H1 (cell line): ENCODE measurements at regions not wholly inside any gene's neighbourhood (a gene's known extent, or its start where the extent isn't known, plus 50 kb on each side); places are given as distances from the start of the nearest gene placed in this dataset.

Experiments
- CTCF ChIA-PET: fragments of 300-600 bp; sonication (Branson Sonifier 250); formaldehyde crosslinking; loops from one replicate; lab custom pipeline; 2021; ENCODE audit not compliant: partially characterized antibody; lab: Charles Lee
- POLR2A ChIA-PET: fragments of 300-600 bp; sonication (Branson Sonifier 250); formaldehyde crosslinking; loops from one replicate; lab custom pipeline; 2021; ENCODE audit warnings: inconsistent platforms; ENCODE audit not compliant: partially characterized antibody; lab: Charles Lee
- DNase-seq, 2 experiments: peaks; one replicate each; pipeline versions ENCODE4 v3.0.0 to v3.0.0-alpha.2; 2010 to 2022; ENCODE audit warnings: low spot score in 2 of 2, low read depth in 1 of 2, mixed read lengths in 1 of 2
- FAIRE-seq: peaks from 2 replicates; lab custom pipeline; 2011; peaks lifted over from hg19 to GRCh38; lab: Jason Lieb, UNC
- H2AFZ ChIP-seq: 2 replicates; pipeline ENCODE4 v1.8.1; 2012; ENCODE audit warnings: low read length, inconsistent platforms
- H2AK5ac ChIP-seq: 2 replicates; pipeline ENCODE4 v1.6.1; 2013; ENCODE audit warnings: low read depth, low read length
- H2BK120ac ChIP-seq: replicated peaks from 2 replicates; pipeline ENCODE3; 2013; ENCODE audit warnings: low read depth, low read length, inconsistent platforms
- H2BK12ac ChIP-seq: 2 replicates; pipeline ENCODE4 v1.6.1; 2013; ENCODE audit warnings: low read depth, low read length
- H2BK15ac ChIP-seq: 2 replicates; pipeline ENCODE4 v1.6.1; 2013; ENCODE audit warnings: low read length
- H2BK20ac ChIP-seq: 2 replicates; pipeline ENCODE4 v1.6.1; 2013; ENCODE audit warnings: low read length
- H2BK5ac ChIP-seq: 2 replicates; pipeline ENCODE4 v1.6.1; 2013; ENCODE audit warnings: low read depth, low read length
- H3K14ac ChIP-seq: 2 replicates; pipeline ENCODE4 v1.6.1; 2013; ENCODE audit warnings: inconsistent platforms; ENCODE audit not compliant: insufficient read length
- H3K18ac ChIP-seq: 2 replicates; pipeline ENCODE4 v1.6.1; 2013; ENCODE audit warnings: low read length; ENCODE audit errors: extremely low read depth
- H3K23ac ChIP-seq: 2 replicates; pipeline ENCODE4 v1.6.1; 2013; ENCODE audit warnings: inconsistent platforms; ENCODE audit not compliant: insufficient read length
- H3K23me2 ChIP-seq: 2 replicates; pipeline ENCODE4 v1.6.1; 2013; ENCODE audit warnings: low read depth, low read length
- H3K27ac ChIP-seq: 2 replicates; pipeline ENCODE4 v1.6.1; 2011; ENCODE audit warnings: low read depth, low read length, inconsistent platforms
- H3K27me3 ChIP-seq, 4 experiments: replicated peaks in 1 of 4; 1 replicate in 1 of 4; 2 replicates in 3 of 4; pipeline versions ENCODE4 v1.6.1 to v1.8.1; 2011 to 2013; ENCODE audit warnings: low read length in 3 of 4, mild to moderate bottlenecking in 3 of 4, inconsistent platforms in 2 of 4, mixed read lengths in 2 of 4, moderate library complexity in 1 of 4; ENCODE audit not compliant: control insufficient read depth in 3 of 4, insufficient read depth in 3 of 4; ENCODE audit errors: extremely low read depth in 1 of 4
- H3K36me3 ChIP-seq, 4 experiments: 2 replicates each; pipeline versions ENCODE4 v1.6.1 to v1.8.1; 2011 to 2013; ENCODE audit warnings: mild to moderate bottlenecking in 4 of 4, low read length in 3 of 4, moderate library complexity in 2 of 4, control low read depth in 1 of 4, inconsistent platforms in 1 of 4; ENCODE audit not compliant: insufficient read depth in 4 of 4, control insufficient read depth in 2 of 4
- H3K4ac ChIP-seq: replicated peaks from 2 replicates; pipeline ENCODE3; 2013; ENCODE audit warnings: low read length, low read depth, mixed read lengths, inconsistent platforms; ENCODE audit not compliant: insufficient read length
- H3K4me1 ChIP-seq, 4 experiments: replicated peaks in 1 of 4; 1 replicate in 1 of 4; 2 replicates in 3 of 4; pipeline versions ENCODE4 v1.6.1 to v1.8.1; 2011 to 2013; ENCODE audit warnings: low read length in 3 of 4, inconsistent platforms in 2 of 4, mixed read lengths in 1 of 4; ENCODE audit not compliant: insufficient read depth in 4 of 4, control insufficient read depth in 3 of 4
- H3K4me2 ChIP-seq, 2 experiments: 2 replicates each; pipeline versions ENCODE4 v1.6.1 to v1.8.1; 2011 to 2013; ENCODE audit warnings: low read depth in 2 of 2, low read length in 2 of 2, control low read depth in 1 of 2, inconsistent platforms in 1 of 2, mild to moderate bottlenecking in 1 of 2; ENCODE audit not compliant: insufficient read depth in 1 of 2
- H3K4me3 ChIP-seq, 4 experiments: fragments of 200-600, 300-600 bp in 1 of 4; sonication (generic), shearing (Covaris generic), sonication (Bioruptor Twin) in 1 of 4; 2 replicates each; pipeline versions ENCODE4 v1.5.1 to v1.8.1; 2011 to 2016; ENCODE audit warnings: low read length in 4 of 4, low read depth in 3 of 4, control low read depth in 2 of 4, inconsistent platforms in 2 of 4, mild to moderate bottlenecking in 2 of 4, mixed read lengths in 1 of 4, moderate library complexity in 1 of 4; ENCODE audit not compliant: insufficient read depth in 2 of 4; ENCODE audit errors: extremely low read depth in 1 of 4
- H3K56ac ChIP-seq: replicated peaks from 2 replicates; pipeline ENCODE3; 2013; ENCODE audit warnings: low read depth, mild to moderate bottlenecking, mixed read lengths, low read length, inconsistent platforms; ENCODE audit not compliant: insufficient read length
- H3K79me1 ChIP-seq: 2 replicates; pipeline ENCODE4 v1.6.1; 2013; ENCODE audit warnings: low read depth, low read length, control low read depth
- H3K79me2 ChIP-seq, 2 experiments: 2 replicates each; pipeline versions ENCODE4 v1.6.1 to v1.8.1; 2012 to 2013; ENCODE audit warnings: low read length in 2 of 2, mild to moderate bottlenecking in 2 of 2, inconsistent platforms in 1 of 2; ENCODE audit not compliant: insufficient read depth in 2 of 2, control insufficient read depth in 1 of 2
- H3K9ac ChIP-seq, 4 experiments: replicated peaks in 1 of 4; 1 replicate in 1 of 4; 2 replicates in 3 of 4; pipeline versions ENCODE4 v1.6.1 to v1.8.1; 2011 to 2013; ENCODE audit warnings: low read depth in 3 of 4, low read length in 3 of 4, control low read depth in 2 of 4, mild to moderate bottlenecking in 2 of 4, moderate library complexity in 2 of 4, inconsistent platforms in 1 of 4; ENCODE audit errors: extremely low read depth in 1 of 4
- H3K9me3 ChIP-seq, 2 experiments: 2 replicates each; pipeline versions ENCODE4 v1.6.1 to v1.8.1; 2012 to 2013; ENCODE audit warnings: mild to moderate bottlenecking in 2 of 2, moderate library complexity in 2 of 2, control low read depth in 1 of 2, inconsistent platforms in 1 of 2, low read depth in 1 of 2, low read length in 1 of 2, mixed read lengths in 1 of 2; ENCODE audit not compliant: insufficient read depth in 2 of 2
- H4K20me1 ChIP-seq, 2 experiments: replicated peaks in 1 of 2; 2 replicates each; pipeline versions ENCODE3 to v1.8.1; 2011 to 2013; ENCODE audit warnings: inconsistent platforms in 2 of 2, low read length in 2 of 2, mild to moderate bottlenecking in 1 of 2; ENCODE audit not compliant: insufficient read depth in 2 of 2, control insufficient read depth in 1 of 2
- H4K5ac ChIP-seq: 2 replicates; pipeline ENCODE4 v1.6.1; 2013; ENCODE audit warnings: low read length, low read depth, mixed read lengths, inconsistent platforms; ENCODE audit not compliant: insufficient read length
- H4K8ac ChIP-seq: 2 replicates; pipeline ENCODE4 v1.8.0; 2013; ENCODE audit warnings: mild to moderate bottlenecking, moderate library complexity, low read length, inconsistent platforms; ENCODE audit not compliant: insufficient read depth; ENCODE audit errors: extremely low read depth
- H4K91ac ChIP-seq: replicated peaks from 2 replicates; pipeline ENCODE3; 2013; ENCODE audit warnings: low read length, mixed read lengths, inconsistent platforms; ENCODE audit not compliant: insufficient read length
- CEBPB ChIP-seq: IDR thresholded peaks from 2 replicates; pipeline ENCODE4 v1.6.1; 2012; ENCODE audit warnings: low read depth, low read length
- CHD1 ChIP-seq: IDR thresholded peaks from 2 replicates; pipeline ENCODE4 v1.6.1; 2012; ENCODE audit warnings: low read depth, low read length, improper control_type of control experiment
- CHD2 ChIP-seq: IDR thresholded peaks from 2 replicates; pipeline ENCODE4 v1.6.1; 2012; ENCODE audit warnings: low read length, improper control_type of control experiment
- E2F6 ChIP-seq: IDR thresholded peaks from 2 replicates; pipeline ENCODE4 v1.6.1; 2012; ENCODE audit warnings: inconsistent platforms
- GABPA ChIP-seq: IDR thresholded peaks from 2 replicates; pipeline ENCODE4 v1.6.1; 2011; ENCODE audit warnings: mild to moderate bottlenecking, low read length, moderate library complexity, borderline replicate concordance; ENCODE audit not compliant: insufficient read depth
- GTF2F1 ChIP-seq: IDR thresholded peaks from 2 replicates; pipeline ENCODE4 v1.6.1; 2012; ENCODE audit warnings: low read depth, low read length, improper control_type of control experiment, borderline replicate concordance
- JUND ChIP-seq: IDR thresholded peaks from 2 replicates; pipeline ENCODE4 v1.6.1; 2011; ENCODE audit warnings: mild to moderate bottlenecking, improper control_type of control experiment, low read length
- KDM1A ChIP-seq: fragments of 200-600, 300-600 bp; sonication (generic); IDR thresholded peaks from 2 replicates; pipeline ENCODE4 v1.7.1; 2016; ENCODE audit warnings: mild to moderate bottlenecking, low read length, borderline replicate concordance
- KDM4A ChIP-seq: IDR thresholded peaks from one replicate; pipeline ENCODE4 v1.7.1; 2012; ENCODE audit warnings: low read depth, mild to moderate bottlenecking, moderate library complexity, low read length, inconsistent platforms; ENCODE audit not compliant: severe bottlenecking
- MAX ChIP-seq: IDR thresholded peaks from 2 replicates; pipeline ENCODE4 v1.6.1; 2012; ENCODE audit warnings: inconsistent platforms
- RFX5 ChIP-seq: IDR thresholded peaks from 2 replicates; pipeline ENCODE4 v1.6.1; 2011; ENCODE audit warnings: low read depth, low read length, improper control_type of control experiment, borderline replicate concordance
- RXRA ChIP-seq: IDR thresholded peaks from 2 replicates; pipeline ENCODE4 v1.6.1; 2011; ENCODE audit warnings: low read depth, mild to moderate bottlenecking, low read length, moderate library complexity; ENCODE audit not compliant: insufficient read depth
- SIRT6 ChIP-seq: IDR thresholded peaks from one replicate; pipeline ENCODE4 v1.7.1; 2012; ENCODE audit warnings: low read length, inconsistent platforms
- SP1 ChIP-seq: IDR thresholded peaks from 2 replicates; pipeline ENCODE4 v1.6.1; 2011; ENCODE audit warnings: low read depth, low read length
- SP2 ChIP-seq: IDR thresholded peaks from 2 replicates; pipeline ENCODE4 v1.6.1; 2012; ENCODE audit warnings: mild to moderate bottlenecking, low read length, inconsistent platforms
- SUZ12 ChIP-seq: fragments of 200-600 bp; sonication (generic); IDR thresholded peaks from 2 replicates; pipeline ENCODE4 v1.6.1; 2012; ENCODE audit warnings: mild to moderate bottlenecking, inconsistent platforms, low read length, moderate library complexity, mixed read lengths
- TAF1 ChIP-seq: IDR thresholded peaks from 2 replicates; pipeline ENCODE4 v1.6.1; 2011; ENCODE audit warnings: mild to moderate bottlenecking, low read depth, low read length

GRCh38 chr14:49396801-49397200 lies 189.4 kb downstream of the RPS29 start:
- Histone ChIP-seq H4K8ac (no peak overlapping the region), H4K91ac (no peak overlapping the region), H4K5ac (no peak overlapping the region), H3K9ac (no peak overlapping the region), H2BK120ac (no peak overlapping the region), H3K79me1 (no peaks in the 10 kb centered on the region), H3K4me1 (no peaks in the 10 kb centered on the region), H3K27ac (no peak overlapping the region), H2BK15ac (no peak overlapping the region), H3K4me3 (no peak overlapping the region), H2AK5ac (no peak overlapping the region), H3K27me3 (no peaks in the 10 kb centered on the region), H2BK12ac (no peak overlapping the region), H3K23ac (no peak overlapping the region), H3K56ac (no peak overlapping the region), H4K20me1 (no peaks in the 10 kb centered on the region), H3K4ac (no peak overlapping the region), H3K36me3 (no peaks in the 10 kb centered on the region), H3K9me3 (no peaks in the 10 kb centered on the region), H3K18ac (no peak overlapping the region), H2AFZ (no peak overlapping the region), H2BK5ac (no peak overlapping the region), H3K14ac (no peak overlapping the region), H3K79me2 (no peaks in the 10 kb centered on the region), H3K4me2 (no peak overlapping the region), H2BK20ac (no peak overlapping the region), H3K23me2 (no peaks in the 10 kb centered on the region)
- FAIRE-seq (no peak), DNase-seq (no peak)
- ChIA-PET POLR2A (interaction anchor here (0.9 kb wide), 1 partner anchor 11 kb away, joined by 3 read pairs; no protein-coding TSS in a partner anchor), CTCF (no interaction called here)
- TF ChIP-seq RFX5 = no peak
- no peak for TF ChIP-seq KDM4A
- TF ChIP-seq E2F6 = no peak
- TF ChIP-seq KDM1A = no peak
- no peak for TF ChIP-seq GTF2F1
- TF ChIP-seq JUND = no peak
- TF ChIP-seq TAF1 = no peak
- TF ChIP-seq SIRT6 = no peak
- TF ChIP-seq SUZ12 = no peak
- no peak for TF ChIP-seq CHD2
- no peak for TF ChIP-seq SP1
- TF ChIP-seq SP2 = no peak
- TF ChIP-seq GABPA = no peak
- TF ChIP-seq CHD1 = no peak
- TF ChIP-seq RXRA = no peak
- TF ChIP-seq CEBPB = no peak
- TF ChIP-seq MAX = no peak
